A549 (cell line): ENCODE measurements at regions not wholly inside any gene's neighbourhood (a gene's known extent, or its start where the extent isn't known, plus 50 kb on each side); places are given as distances from the start of the nearest gene placed in this dataset.

Experiments
- CBX8 ChIP-seq: fragments of 200-600 bp; sonication (generic); IDR thresholded peaks from 2 replicates; pipeline ENCODE4 v1.6.1; 2016
- CHD2 ChIP-seq: fragments of 150-350 bp; IDR thresholded peaks from 2 replicates; pipeline ENCODE4 v1.6.1; 2014; ENCODE audit warnings: low read length; ENCODE audit not compliant: partially characterized antibody
- CHD4 ChIP-seq: fragments of 200-600 bp; sonication (generic); IDR thresholded peaks from 2 replicates; pipeline ENCODE4 v1.6.1; 2016; ENCODE audit warnings: antibody characterized with exemption, mild to moderate bottlenecking, borderline replicate concordance
- EP300 ChIP-seq, 2 experiments: fragments of >200 bp; sonication (Bioruptor Twin); formaldehyde crosslinking; IDR thresholded peaks; 2 replicates in 1 of 2; 3 replicates in 1 of 2; pipeline ENCODE4 v1.6.1; 2016 to 2017
- FOSB ChIP-seq: fragments of 250-450 bp; sonication (Bioruptor Pico); IDR thresholded peaks from 2 replicates; pipeline ENCODE4 v1.5.0; 2020; ENCODE audit warnings: mild to moderate bottlenecking, moderate library complexity
- FOSL2 ChIP-seq, 2 experiments: fragments of 450-650 bp in 1 of 2; fragments of >200 bp in 1 of 2; sonication (Bioruptor Twin) in 1 of 2; formaldehyde crosslinking; IDR thresholded peaks; 2 replicates each; pipeline versions ENCODE4 v1.5.0 to v1.6.1; 2016 to 2020; ENCODE audit warnings: mild to moderate bottlenecking in 1 of 2, moderate library complexity in 1 of 2
- FOXS1 ChIP-seq: fragments of 250-450 bp; sonication (Bioruptor Pico); IDR thresholded peaks from 2 replicates; pipeline ENCODE4 v1.5.0; 2020; ENCODE audit warnings: mild to moderate bottlenecking, moderate library complexity
- GATA3 ChIP-seq: IDR thresholded peaks from 2 replicates; pipeline ENCODE4 v1.6.1; 2012; ENCODE audit warnings: borderline replicate concordance
- HDAC2 ChIP-seq: fragments of 200-600 bp; sonication (generic); IDR thresholded peaks from 2 replicates; pipeline ENCODE4 v1.6.1; 2016
- HES2 ChIP-seq: fragments of >200 bp; sonication (Bioruptor Twin); formaldehyde crosslinking; IDR thresholded peaks from 2 replicates; pipeline ENCODE4 v1.6.1; 2016
- HMGXB4 ChIP-seq: fragments of 250-450 bp; sonication (Bioruptor Pico); IDR thresholded peaks from 2 replicates; pipeline ENCODE4 v1.5.0; 2021; ENCODE audit warnings: mild to moderate bottlenecking, moderate library complexity, borderline replicate concordance
- HOXA7 ChIP-seq: fragments of 250-450 bp; sonication (Bioruptor Pico); IDR thresholded peaks from 2 replicates; pipeline ENCODE4 v1.5.0; 2020; ENCODE audit warnings: mild to moderate bottlenecking, moderate library complexity
- HOXB5 ChIP-seq: fragments of 250-450 bp; sonication (Bioruptor Pico); IDR thresholded peaks from 2 replicates; pipeline ENCODE4 v1.5.0; 2020; ENCODE audit warnings: mild to moderate bottlenecking, moderate library complexity
- MAFK ChIP-seq: fragments of 450-650 bp; IDR thresholded peaks from 2 replicates; pipeline ENCODE4 v1.6.1; 2014; ENCODE audit not compliant: partially characterized antibody
- MAZ ChIP-seq: fragments of 150-350 bp; IDR thresholded peaks from 2 replicates; pipeline ENCODE4 v1.6.1; 2014; ENCODE audit warnings: antibody characterized with exemption, low read depth, low read length, borderline replicate concordance
- NPAS2 ChIP-seq: fragments of 250-450 bp; sonication (Bioruptor Pico); IDR thresholded peaks from 2 replicates; pipeline ENCODE4 v1.8.0; 2022; ENCODE audit warnings: mild to moderate bottlenecking, moderate library complexity, borderline replicate concordance
- PBX3 ChIP-seq: IDR thresholded peaks from 2 replicates; pipeline ENCODE4 v1.6.1; 2012
- POLR2A ChIP-seq: IDR thresholded peaks from 2 replicates; pipeline ENCODE4 v1.6.1; 2012; ENCODE audit warnings: mild to moderate bottlenecking, low read length
- POLR2AphosphoS2 ChIP-seq: conservative IDR thresholded peaks from 2 replicates; pipeline ENCODE4 v1.6.1; 2012; ENCODE audit warnings: low read length, improper control_type of control experiment, inconsistent platforms
- RAD21 ChIP-seq, 2 experiments: fragments of >200 bp in 1 of 2; sonication (Bioruptor Twin) in 1 of 2; formaldehyde crosslinking in 1 of 2; IDR thresholded peaks in 1 of 2; conservative IDR thresholded peaks in 1 of 2; 2 replicates in 1 of 2; 3 replicates in 1 of 2; pipeline ENCODE4 v1.6.1; 2012 to 2018; ENCODE audit warnings: inconsistent platforms in 1 of 2
- RFX5 ChIP-seq: fragments of 450-650 bp; IDR thresholded peaks from 2 replicates; pipeline ENCODE4 v1.7.1; 2014; ENCODE audit warnings: antibody characterized with exemption, mild to moderate bottlenecking, moderate library complexity
- RNF2 ChIP-seq: fragments of 200-600 bp; sonication (generic); IDR thresholded peaks from 2 replicates; pipeline ENCODE4 v1.6.1; 2016; ENCODE audit warnings: low read depth, mild to moderate bottlenecking, antibody characterized with exemption, moderate library complexity, borderline replicate concordance
- SMC3 ChIP-seq: fragments of >200 bp; sonication (Bioruptor Twin); formaldehyde crosslinking; IDR thresholded peaks from 3 replicates; pipeline ENCODE4 v1.6.1; 2018; ENCODE audit warnings: inconsistent platforms
- SREBF2 ChIP-seq: fragments of 450-650 bp; IDR thresholded peaks from 2 replicates; pipeline ENCODE4 v1.6.1; 2014; ENCODE audit warnings: mild to moderate bottlenecking, moderate library complexity
- TFCP2L1 ChIP-seq: fragments of 250-450 bp; sonication (Bioruptor Pico); IDR thresholded peaks from 2 replicates; pipeline ENCODE4 v1.5.0; 2021; ENCODE audit warnings: mild to moderate bottlenecking
- TP53 ChIP-seq: fragments of 250-450 bp; sonication (Bioruptor Pico); IDR thresholded peaks from 2 replicates; pipeline ENCODE4 v1.5.0; 2021; ENCODE audit warnings: mild to moderate bottlenecking, moderate library complexity
- ZFP36 ChIP-seq: fragments of 450-650 bp; IDR thresholded peaks from 2 replicates; pipeline ENCODE4 v1.6.1; 2014; ENCODE audit warnings: borderline replicate concordance; ENCODE audit not compliant: partially characterized antibody
- ZNF302 ChIP-seq: fragments of 250-450 bp; sonication (Bioruptor Pico); IDR thresholded peaks from 2 replicates; pipeline ENCODE4 v1.9.0; 2021; ENCODE audit warnings: inconsistent platforms, mild to moderate bottlenecking, moderate library complexity
- TF ChIP-seq, protein P1 (sequence below): IDR thresholded peaks from 2 replicates; pipeline ENCODE4 v1.6.1; 2012
- TF ChIP-seq, protein P2 (sequence below): fragments of 450-650 bp; IDR thresholded peaks from 2 replicates; pipeline ENCODE4 v1.6.1; 2014; ENCODE audit warnings: antibody characterized with exemption
- TF ChIP-seq, protein P3 (sequence below): fragments of >200 bp; sonication (Bioruptor Twin); formaldehyde crosslinking; IDR thresholded peaks from 3 replicates; pipeline ENCODE4 v1.5.1; 2016

- TF ChIP-seq SMC3 (peak; percentile 46), CBX8 (no peak), POLR2AphosphoS2 (no peak), FOSL2 (IDR thresholded peaks at IDR 0.05) (peak; percentile 92), FOSL2 (CRISPR knock-in tag; IDR thresholded peaks at IDR 0.05) (peak; percentile 91), FOXS1 (CRISPR knock-in tag) (no peak), ZNF302 (0 out of 2 replicates have a peak, but pooled peaks have one; percentile 43), RAD21 (conservative IDR thresholded peaks at IDR 0.05 in 1 of 2, IDR thresholded peaks at IDR 0.05 in 1 of 2) (peak in 1 of 2 experiments; percentile 60; a peak in 3 of 5 replicates), NPAS2 (CRISPR knock-in tag) (no peak), RNF2 (no peak), HMGXB4 (CRISPR knock-in tag) (no peak), HES2 (peak; percentile 92), MAZ (no peak), GATA3 (peak; percentile 80; the same call in 1 of the 2 replicates), PBX3 (peak; percentile 16; the same call in 1 of the 2 replicates), POLR2A (no peak), HOXA7 (CRISPR knock-in tag) (no peak), CHD2 (no peak), SREBF2 (no peak), TFCP2L1 (CRISPR knock-in tag) (no peak), HOXB5 (CRISPR knock-in tag) (peak; percentile 28; the same call in 1 of the 2 replicates), ZFP36 (no peak), TP53 (CRISPR knock-in tag) (no peak), FOSB (CRISPR knock-in tag) (no peak), EP300 (IDR thresholded peaks at IDR 0.05) (peak; percentile 92; a peak in 3 of 5 replicates), HDAC2 (no peak), MAFK (peak; percentile 40), RFX5 (no peak), CHD4 (no peak)
- TF ChIP-seq, protein P1, sequence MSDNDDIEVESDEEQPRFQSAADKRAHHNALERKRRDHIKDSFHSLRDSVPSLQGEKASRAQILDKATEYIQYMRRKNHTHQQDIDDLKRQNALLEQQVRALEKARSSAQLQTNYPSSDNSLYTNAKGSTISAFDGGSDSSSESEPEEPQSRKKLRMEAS = peak; percentile 96
- TF ChIP-seq, protein P2, sequence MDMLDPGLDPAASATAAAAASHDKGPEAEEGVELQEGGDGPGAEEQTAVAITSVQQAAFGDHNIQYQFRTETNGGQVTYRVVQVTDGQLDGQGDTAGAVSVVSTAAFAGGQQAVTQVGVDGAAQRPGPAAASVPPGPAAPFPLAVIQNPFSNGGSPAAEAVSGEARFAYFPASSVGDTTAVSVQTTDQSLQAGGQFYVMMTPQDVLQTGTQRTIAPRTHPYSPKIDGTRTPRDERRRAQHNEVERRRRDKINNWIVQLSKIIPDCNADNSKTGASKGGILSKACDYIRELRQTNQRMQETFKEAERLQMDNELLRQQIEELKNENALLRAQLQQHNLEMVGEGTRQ = peak; percentile 66
- TF ChIP-seq, protein P3, sequence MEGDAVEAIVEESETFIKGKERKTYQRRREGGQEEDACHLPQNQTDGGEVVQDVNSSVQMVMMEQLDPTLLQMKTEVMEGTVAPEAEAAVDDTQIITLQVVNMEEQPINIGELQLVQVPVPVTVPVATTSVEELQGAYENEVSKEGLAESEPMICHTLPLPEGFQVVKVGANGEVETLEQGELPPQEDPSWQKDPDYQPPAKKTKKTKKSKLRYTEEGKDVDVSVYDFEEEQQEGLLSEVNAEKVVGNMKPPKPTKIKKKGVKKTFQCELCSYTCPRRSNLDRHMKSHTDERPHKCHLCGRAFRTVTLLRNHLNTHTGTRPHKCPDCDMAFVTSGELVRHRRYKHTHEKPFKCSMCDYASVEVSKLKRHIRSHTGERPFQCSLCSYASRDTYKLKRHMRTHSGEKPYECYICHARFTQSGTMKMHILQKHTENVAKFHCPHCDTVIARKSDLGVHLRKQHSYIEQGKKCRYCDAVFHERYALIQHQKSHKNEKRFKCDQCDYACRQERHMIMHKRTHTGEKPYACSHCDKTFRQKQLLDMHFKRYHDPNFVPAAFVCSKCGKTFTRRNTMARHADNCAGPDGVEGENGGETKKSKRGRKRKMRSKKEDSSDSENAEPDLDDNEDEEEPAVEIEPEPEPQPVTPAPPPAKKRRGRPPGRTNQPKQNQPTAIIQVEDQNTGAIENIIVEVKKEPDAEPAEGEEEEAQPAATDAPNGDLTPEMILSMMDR = no peak
- TF ChIP-seq, all 56 proteins: peak for 20
Measured at GRCh38 chr14:101475456-101476257, 85.6 kb upstream of the DIO3 start (continued).
